Naive B cell (primary cell): ENCODE measurements at regions not wholly inside any gene's neighbourhood (a gene's known extent, or its start where the extent isn't known, plus 50 kb on each side); places are given as distances from the start of the nearest gene placed in this dataset.

Source experiments
- ATAC-seq, 2 donors: fragments of 150-1000 bp; cut with Tn5 transposase; 2 replicates each; pipeline ENCODE4 v1.10.0; 2021; ENCODE audit warnings: low read depth in 2 of 2, mild to moderate bottlenecking in 2 of 2, moderate library complexity in 2 of 2
- DNase-seq: peaks from one replicate; pipeline ENCODE4 v3.0.0; 2022
- H3K27ac Mint-ChIP-seq, 6 donors: one replicate each; pipeline ENCODE4 v1.8.0; 2020 to 2022; ENCODE audit warnings: mild to moderate bottlenecking in 6 of 6, mixed read lengths in 6 of 6, moderate library complexity in 5 of 6, inconsistent platforms in 2 of 6
- H3K27me3 Mint-ChIP-seq, 3 donors: one replicate each; pipeline ENCODE4 v1.8.0; 2021 to 2022; ENCODE audit warnings: mixed read lengths in 3 of 3, mild to moderate bottlenecking in 1 of 3
- H3K36me3 Mint-ChIP-seq, 2 donors: one replicate each; pipeline ENCODE4 v1.8.0; 2020 to 2022; ENCODE audit warnings: mixed read lengths in 2 of 2, inconsistent platforms in 1 of 2, mild to moderate bottlenecking in 1 of 2
- H3K4me1 Mint-ChIP-seq, 3 donors: one replicate each; pipeline ENCODE4 v1.8.0; 2020 to 2022; ENCODE audit warnings: mixed read lengths in 3 of 3, inconsistent platforms in 1 of 3, mild to moderate bottlenecking in 1 of 3, moderate library complexity in 1 of 3
- H3K4me3 Mint-ChIP-seq, 8 donors: one replicate each; pipeline ENCODE4 v1.8.0; 2020 to 2022; ENCODE audit warnings: mild to moderate bottlenecking in 8 of 8, mixed read lengths in 8 of 8, moderate library complexity in 8 of 8, inconsistent platforms in 2 of 8
- H3K9me3 Mint-ChIP-seq, 7 donors: one replicate each; pipeline ENCODE4 v1.8.0; 2020 to 2022; ENCODE audit warnings: mixed read lengths in 7 of 7, mild to moderate bottlenecking in 5 of 7, inconsistent platforms in 2 of 7, moderate library complexity in 1 of 7

DNA sequence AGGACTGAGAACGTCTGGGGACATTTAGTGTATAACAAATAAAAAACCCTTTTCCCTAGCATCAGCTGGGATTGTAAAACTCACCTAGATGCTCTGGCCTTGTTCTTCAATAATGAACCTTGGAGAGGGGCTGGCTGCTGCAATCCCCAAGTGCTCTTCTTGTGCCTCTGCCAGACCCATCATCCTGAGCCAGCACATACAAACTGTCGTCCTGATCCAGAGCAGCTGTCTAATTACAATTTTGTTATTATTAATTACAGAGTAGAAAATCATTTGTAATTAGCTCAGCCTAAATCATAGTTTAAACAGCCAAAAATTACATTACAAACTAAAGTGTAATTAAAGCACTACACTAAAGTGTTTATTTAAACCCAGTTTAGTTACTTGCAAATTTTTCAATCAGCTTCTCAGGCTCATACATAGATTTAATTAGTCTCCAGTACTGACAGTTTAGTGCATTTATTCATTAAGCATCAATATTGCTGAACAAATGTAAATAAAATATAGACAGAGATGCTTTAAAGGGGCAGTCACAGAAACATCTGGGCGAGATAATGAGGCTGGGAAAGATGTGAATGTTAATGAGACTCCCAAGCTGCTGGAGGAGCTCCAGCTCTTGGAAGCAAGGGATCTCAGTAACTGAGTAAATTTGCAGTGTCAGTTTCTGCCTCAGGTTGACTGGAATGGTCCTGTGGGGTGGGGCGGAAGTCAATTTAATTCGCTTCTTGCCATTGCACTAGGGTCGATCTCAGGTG, 632.3 kb upstream of the TLE4 start:
- DNase-seq (no peak), ATAC-seq (no peak)
- H3K36me3 Mint-ChIP-seq = no peaks in the 10 kb centered on the region
- no peak overlapping the region for H3K27ac Mint-ChIP-seq
- H3K27me3 Mint-ChIP-seq = peaks cover 0 to 6% (median 0%) of the 10 kb centered on the region in 3 donors
- no peak overlapping the region for H3K4me3 Mint-ChIP-seq
- H3K4me1 Mint-ChIP-seq = no peaks in the 10 kb centered on the region
- peaks cover 0 to 4% (median 0%) of the 10 kb centered on the region in 7 donors for H3K9me3 Mint-ChIP-seq

DNA sequence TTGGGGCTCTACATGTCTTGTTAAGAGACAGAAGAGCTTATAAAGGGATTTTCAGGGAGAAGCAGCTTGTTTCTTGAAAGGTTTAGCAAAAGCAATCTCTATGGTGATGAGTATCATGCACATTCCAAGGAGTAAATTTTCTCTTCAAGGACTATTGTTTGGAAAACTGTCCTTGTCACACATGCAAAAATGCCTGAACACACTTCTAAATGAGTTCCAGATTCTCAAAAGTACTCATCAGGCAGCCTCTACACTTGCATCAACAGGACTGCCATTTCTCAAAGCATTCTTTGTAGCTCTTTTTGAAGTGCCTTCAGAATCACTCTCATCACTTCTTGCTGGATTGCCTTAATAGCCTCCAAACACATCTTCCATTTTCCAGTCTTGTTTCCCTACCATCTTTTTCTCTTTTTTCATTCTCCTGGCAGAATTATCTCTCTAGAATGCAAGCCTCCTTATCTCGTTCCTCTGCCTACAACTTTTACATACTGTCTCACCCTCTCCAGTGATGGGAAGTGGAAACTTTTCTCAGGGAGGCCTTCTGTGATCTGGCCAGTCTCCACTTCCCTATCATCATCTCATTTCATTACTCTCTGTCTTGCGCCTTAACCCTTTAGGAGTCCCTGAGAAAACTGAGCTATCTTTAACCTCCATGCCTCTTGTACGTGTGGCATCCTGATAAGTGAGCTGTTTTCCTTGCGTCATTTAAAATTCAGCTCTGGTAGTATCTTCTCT, 631.5 kb upstream of the TLE4 start:
- no peak overlapping the region for H3K27ac Mint-ChIP-seq
- H3K27me3 Mint-ChIP-seq = peaks cover 0 to 6% (median 0%) of the 10 kb centered on the region in 3 donors
- no peaks in the 10 kb centered on the region for H3K36me3 Mint-ChIP-seq
- ATAC-seq = no peak
- peaks cover 0 to 4% (median 0%) of the 10 kb centered on the region in 7 donors for H3K9me3 Mint-ChIP-seq
- H3K4me3 Mint-ChIP-seq = no peak overlapping the region
- DNase-seq = no peak
- H3K4me1 Mint-ChIP-seq = no peaks in the 10 kb centered on the region

DNA sequence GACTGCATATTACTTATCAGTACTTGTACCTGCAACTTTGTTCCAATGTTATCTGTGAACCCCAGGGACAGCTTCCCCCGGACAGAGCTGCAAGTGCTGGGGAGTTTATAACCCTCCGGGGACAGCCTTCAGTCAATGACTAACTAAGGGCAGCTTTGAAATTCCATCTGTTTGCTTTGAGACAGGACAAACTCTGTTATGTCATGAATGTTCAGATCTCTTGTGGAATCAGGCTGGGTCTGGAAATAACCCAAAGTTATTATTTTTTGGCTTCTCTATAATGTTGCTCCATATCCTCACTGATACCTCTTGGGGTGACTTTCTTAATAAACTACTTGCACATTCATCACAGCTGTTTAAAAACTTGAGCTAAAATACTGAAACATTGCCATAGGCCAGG, 617.5 kb upstream of the TLE4 start:
- no peak for ATAC-seq
- Mint-ChIP-seq H3K27ac (no peak overlapping the region), H3K36me3 (peaks cover 2% of the 10 kb centered on the region in 2 donors), H3K27me3 (peaks cover 7 to 10% (median 8%) of the 10 kb centered on the region in 3 donors), H3K9me3 (peaks cover 7 to 26% (median 13%) of the 10 kb centered on the region in 7 donors), H3K4me1 (no peaks in the 10 kb centered on the region), H3K4me3 (no peak overlapping the region)
- DNase-seq = no peak

DNA sequence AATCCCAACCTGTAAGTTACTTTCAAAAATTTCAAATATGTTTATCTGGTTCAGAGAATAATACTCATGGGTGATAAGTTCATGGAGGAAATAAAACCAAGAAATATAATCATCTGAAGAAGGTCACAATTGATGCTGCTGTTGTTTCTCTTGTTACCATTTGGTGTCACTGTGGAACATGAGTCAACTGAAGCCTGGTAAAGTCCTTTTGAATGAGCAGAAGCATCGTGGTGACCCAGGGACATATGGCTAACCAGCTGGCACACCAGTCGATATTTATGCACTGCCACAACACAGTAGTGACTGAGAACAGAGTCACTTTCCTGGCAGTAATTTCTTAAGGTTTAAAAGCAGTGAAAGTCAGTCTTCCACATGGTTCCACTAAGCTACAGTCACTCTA, 612.9 kb upstream of the TLE4 start:
- H3K27ac Mint-ChIP-seq = peak overlapping the region in 1 of 6 donors; percentile 10
- no peaks in the 10 kb centered on the region for H3K4me1 Mint-ChIP-seq
- no peak for ATAC-seq
- H3K4me3 Mint-ChIP-seq = no peak overlapping the region
- no peak for DNase-seq
- H3K36me3 Mint-ChIP-seq = no peaks in the 10 kb centered on the region
- H3K27me3 Mint-ChIP-seq = peaks cover 8 to 12% (median 8%) of the 10 kb centered on the region in 3 donors
- peaks cover 7 to 28% (median 15%) of the 10 kb centered on the region in 7 donors for H3K9me3 Mint-ChIP-seq

DNA sequence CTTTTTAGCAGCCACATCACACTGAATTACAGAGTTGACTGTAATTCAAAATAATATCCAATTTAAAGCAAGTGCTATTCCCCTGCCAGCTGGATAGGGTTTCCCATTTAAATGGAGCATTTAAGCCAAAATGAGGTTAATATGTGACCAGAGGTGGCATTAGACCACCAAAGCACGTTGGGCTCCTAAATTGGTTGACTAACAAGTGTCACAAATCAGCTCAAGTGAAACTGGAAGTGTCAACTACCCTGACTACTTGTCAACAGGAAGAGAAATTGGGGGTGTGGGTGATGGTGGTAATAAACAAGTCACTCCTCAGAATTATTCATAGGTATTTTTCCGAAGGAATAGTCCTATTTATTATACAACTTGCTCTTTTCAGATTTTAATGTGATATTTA, 609.6 kb upstream of the TLE4 start:
- ATAC-seq (no peak), DNase-seq (no peak)
- Mint-ChIP-seq H3K9me3 (peaks cover 7 to 28% (median 13%) of the 10 kb centered on the region in 7 donors), H3K4me3 (no peak overlapping the region), H3K4me1 (no peaks in the 10 kb centered on the region), H3K36me3 (no peaks in the 10 kb centered on the region), H3K27me3 (peaks cover 5 to 15% (median 9%) of the 10 kb centered on the region in 3 donors), H3K27ac (no peak overlapping the region)

DNA sequence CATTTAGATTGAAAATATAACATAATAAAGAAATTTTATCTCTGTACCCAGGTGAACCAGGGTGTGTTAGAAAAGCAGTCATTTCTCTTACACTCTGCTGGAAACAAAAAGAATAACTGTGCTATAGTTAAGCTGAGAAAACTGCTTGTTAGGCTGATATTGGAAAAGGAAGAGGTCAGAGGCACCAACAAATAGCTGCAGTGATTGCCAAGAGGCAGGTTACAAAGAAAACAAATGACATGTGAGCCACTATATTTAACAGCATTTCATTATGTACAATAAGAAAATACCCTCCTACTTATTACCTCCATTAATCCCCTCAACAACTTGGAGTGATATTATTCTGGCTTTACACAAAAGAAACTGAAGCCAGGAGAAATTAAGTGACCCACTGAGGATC, 607.9 kb upstream of the TLE4 start:
- H3K9me3 Mint-ChIP-seq = peaks cover 0 to 21% (median 13%) of the 10 kb centered on the region in 7 donors
- H3K27ac Mint-ChIP-seq = no peak overlapping the region
- DNase-seq (no peak), ATAC-seq (no peak)
- no peaks in the 10 kb centered on the region for H3K4me1 Mint-ChIP-seq
- H3K27me3 Mint-ChIP-seq = peaks cover 5 to 15% (median 9%) of the 10 kb centered on the region in 3 donors
- no peaks in the 10 kb centered on the region for H3K36me3 Mint-ChIP-seq
- no peak overlapping the region for H3K4me3 Mint-ChIP-seq

DNA sequence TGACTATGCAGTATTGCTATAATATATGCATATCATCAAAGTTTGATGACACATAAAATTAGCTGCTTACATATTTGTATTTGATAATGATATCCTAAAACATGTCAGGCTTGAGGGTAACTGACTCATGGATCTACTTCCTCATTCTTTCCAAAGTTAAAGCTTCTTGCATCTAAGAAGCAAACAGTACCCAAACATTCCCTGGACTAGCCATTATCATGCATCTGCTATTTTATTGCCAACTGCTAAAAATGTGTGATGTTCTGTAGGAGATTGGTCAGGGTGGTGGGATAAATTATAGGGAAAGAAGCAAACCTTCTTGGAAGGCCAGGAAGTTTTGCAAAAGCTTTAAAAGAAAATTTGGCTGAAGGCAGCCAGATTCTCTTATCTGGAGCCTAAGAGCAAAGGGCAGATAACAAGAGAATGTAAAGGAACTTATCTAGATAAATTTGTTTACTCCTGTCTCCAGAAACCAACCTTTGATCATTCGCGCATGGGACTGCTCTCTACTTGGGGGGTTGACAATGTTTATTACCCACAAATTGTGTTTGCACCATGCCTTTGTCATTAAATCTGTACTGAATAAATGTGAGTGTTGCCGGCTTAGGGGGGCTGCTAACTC, 604.1 kb upstream of the TLE4 start:
- Mint-ChIP-seq H3K9me3 (peaks cover 0 to 4% (median 0%) of the 10 kb centered on the region in 7 donors), H3K4me1 (no peaks in the 10 kb centered on the region), H3K4me3 (no peak overlapping the region), H3K36me3 (no peaks in the 10 kb centered on the region), H3K27ac (no peak overlapping the region), H3K27me3 (peaks cover 5 to 9% (median 6%) of the 10 kb centered on the region in 3 donors)
- ATAC-seq = no peak
- no peak for DNase-seq

DNA sequence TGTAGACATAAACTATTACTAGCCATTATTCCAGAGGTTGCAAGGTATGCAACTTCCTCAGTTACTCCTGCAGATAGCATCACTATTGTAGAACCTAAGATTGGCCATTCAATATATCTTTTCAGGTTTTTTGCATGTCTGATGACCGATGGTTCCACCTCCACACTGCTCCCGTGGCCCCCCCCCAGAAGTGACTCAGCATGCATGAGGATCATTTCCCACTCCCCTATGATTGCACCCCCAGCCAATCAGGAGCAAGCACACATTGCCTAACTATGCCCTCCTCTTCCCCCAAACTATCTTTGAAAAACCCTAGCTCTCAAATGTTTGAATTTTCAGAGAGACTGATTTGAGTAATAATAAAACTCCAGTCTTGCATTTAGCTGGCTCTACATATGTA, 601.4 kb upstream of the TLE4 start:
- no peak overlapping the region for H3K4me3 Mint-ChIP-seq
- H3K27ac Mint-ChIP-seq = peak overlapping the region in 1 of 6 donors; percentile 34
- ATAC-seq = no peak

DNA sequence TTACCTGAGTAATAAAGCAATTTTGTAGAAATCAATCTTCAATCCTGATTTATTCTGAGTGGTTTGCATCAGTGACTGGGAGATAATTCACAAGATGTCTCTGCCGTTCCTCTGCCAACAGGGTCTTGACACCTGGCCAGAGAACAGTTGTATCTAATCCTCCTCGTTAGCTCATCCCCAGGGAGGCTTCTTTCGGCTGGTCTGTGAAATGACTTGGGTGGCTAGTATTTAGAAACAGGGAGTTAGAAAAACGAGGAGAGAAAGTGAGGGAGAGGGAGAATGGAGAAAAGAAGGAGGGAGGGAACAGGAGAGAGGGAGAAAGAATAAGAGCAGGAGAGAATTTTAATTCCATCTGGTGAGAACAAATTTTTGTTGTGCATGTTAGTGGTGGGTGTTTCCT, 600.2 kb upstream of the TLE4 start:
- no peaks in the 10 kb centered on the region for H3K4me1 Mint-ChIP-seq
- no peak for ATAC-seq
- H3K9me3 Mint-ChIP-seq = peaks cover 0 to 3% (median 0%) of the 10 kb centered on the region in 7 donors
- DNase-seq = no peak
- no peak overlapping the region for H3K4me3 Mint-ChIP-seq
- no peak overlapping the region for H3K27ac Mint-ChIP-seq
- H3K36me3 Mint-ChIP-seq = no peaks in the 10 kb centered on the region
- H3K27me3 Mint-ChIP-seq = no peaks in the 10 kb centered on the region

More for the DNA sequence above, 601.4 kb upstream of the TLE4 start:
- no peaks in the 10 kb centered on the region for H3K36me3 Mint-ChIP-seq
- peaks cover 0 to 5% (median 3%) of the 10 kb centered on the region in 3 donors for H3K27me3 Mint-ChIP-seq
- H3K4me1 Mint-ChIP-seq = no peaks in the 10 kb centered on the region
- H3K9me3 Mint-ChIP-seq = peaks cover 0 to 4% (median 0%) of the 10 kb centered on the region in 7 donors
- no peak for DNase-seq

DNA sequence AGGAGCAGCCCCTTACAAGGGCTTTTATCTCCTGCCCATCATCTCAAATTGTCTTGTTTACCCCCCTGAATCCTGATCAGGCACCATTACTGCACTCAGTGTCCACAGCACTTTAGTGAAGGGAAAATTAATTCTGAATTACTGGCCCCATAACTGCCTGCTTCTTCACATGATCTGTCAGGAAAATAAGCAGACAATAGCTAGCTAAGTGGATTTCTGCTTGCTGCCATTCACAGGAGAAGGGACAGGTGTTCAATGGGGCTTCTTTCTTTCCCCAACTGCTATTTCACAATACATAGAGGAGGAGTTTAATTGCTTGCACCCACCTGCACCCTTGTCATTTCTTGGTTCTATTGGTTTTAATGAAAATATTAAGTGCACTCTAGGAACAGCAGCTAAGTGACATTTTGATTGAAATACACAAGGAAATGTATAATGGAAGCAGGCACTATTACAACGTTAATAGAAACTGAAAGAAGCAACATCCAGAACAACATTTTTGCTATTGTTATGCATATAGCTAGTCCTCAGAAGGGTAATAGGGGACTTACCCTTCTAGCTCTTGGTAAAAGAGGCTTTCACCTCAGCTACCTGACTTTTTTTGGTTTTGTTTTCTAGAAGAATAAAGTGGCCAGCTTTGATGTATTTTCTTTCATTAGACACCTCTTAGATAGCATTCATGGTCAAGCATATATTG, 599.3 kb upstream of the TLE4 start:
- Mint-ChIP-seq H3K36me3 (no peaks in the 10 kb centered on the region), H3K4me3 (no peak overlapping the region), H3K9me3 (peaks cover 0 to 2% (median 0%) of the 10 kb centered on the region in 7 donors), H3K27ac (no peak overlapping the region), H3K27me3 (peaks cover 0 to 3% (median 0%) of the 10 kb centered on the region in 3 donors), H3K4me1 (no peaks in the 10 kb centered on the region)
- ATAC-seq (no peak), DNase-seq (no peak)

DNA sequence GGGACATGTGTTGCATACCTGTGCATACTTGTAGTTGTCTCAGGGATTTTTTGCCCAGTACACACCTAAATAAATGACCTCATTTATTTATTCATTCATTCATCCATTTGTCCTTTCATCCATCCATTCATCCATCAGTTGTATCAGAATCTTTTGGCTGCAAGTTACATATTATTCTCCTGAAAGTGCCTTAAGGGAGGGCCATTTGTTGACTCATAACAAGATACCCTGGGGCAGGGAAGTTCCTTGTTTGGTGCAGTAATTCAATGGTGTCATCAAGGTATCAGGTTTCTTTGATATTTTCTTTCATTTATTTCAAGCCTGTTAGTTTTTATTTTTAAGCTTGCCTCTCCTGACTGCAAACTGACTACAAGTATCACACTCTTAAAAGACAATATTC, 597.9 kb upstream of the TLE4 start:
- Mint-ChIP-seq H3K36me3 (no peaks in the 10 kb centered on the region), H3K4me3 (no peak overlapping the region), H3K9me3 (peaks cover 0 to 4% (median 0%) of the 10 kb centered on the region in 7 donors), H3K27ac (no peak overlapping the region), H3K4me1 (no peaks in the 10 kb centered on the region), H3K27me3 (peaks cover 0 to 3% (median 0%) of the 10 kb centered on the region in 3 donors)
- no peak for ATAC-seq
- no peak for DNase-seq

DNA sequence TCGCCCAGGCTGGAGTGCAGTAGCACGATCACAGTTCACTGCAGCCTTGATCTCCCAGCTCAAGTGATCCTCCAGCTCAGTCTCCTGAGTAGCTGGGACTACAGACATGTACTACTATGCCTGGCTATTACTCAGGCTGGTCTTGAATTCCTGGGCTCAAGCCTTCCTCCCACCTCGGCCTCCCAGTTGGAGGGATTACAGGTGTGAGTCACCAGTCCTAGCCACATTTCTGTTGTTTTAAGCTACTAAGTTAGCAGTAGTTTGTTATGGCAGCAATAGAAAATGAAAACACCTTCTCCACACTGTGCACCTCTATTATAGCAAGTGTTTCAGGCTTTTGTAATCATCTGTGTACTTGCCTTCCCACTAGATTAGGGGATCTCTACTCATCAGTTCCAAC, 588.9 kb upstream of the TLE4 start:
- peaks cover 0 to 13% (median 8%) of the 10 kb centered on the region in 3 donors for H3K27me3 Mint-ChIP-seq
- no peak overlapping the region for H3K4me3 Mint-ChIP-seq
- peaks cover 0 to 12% (median 0%) of the 10 kb centered on the region in 7 donors for H3K9me3 Mint-ChIP-seq
- DNase-seq (no peak), ATAC-seq (no peak)
- no peaks in the 10 kb centered on the region for H3K4me1 Mint-ChIP-seq
- H3K27ac Mint-ChIP-seq = no peak overlapping the region
- H3K36me3 Mint-ChIP-seq = no peaks in the 10 kb centered on the region

DNA sequence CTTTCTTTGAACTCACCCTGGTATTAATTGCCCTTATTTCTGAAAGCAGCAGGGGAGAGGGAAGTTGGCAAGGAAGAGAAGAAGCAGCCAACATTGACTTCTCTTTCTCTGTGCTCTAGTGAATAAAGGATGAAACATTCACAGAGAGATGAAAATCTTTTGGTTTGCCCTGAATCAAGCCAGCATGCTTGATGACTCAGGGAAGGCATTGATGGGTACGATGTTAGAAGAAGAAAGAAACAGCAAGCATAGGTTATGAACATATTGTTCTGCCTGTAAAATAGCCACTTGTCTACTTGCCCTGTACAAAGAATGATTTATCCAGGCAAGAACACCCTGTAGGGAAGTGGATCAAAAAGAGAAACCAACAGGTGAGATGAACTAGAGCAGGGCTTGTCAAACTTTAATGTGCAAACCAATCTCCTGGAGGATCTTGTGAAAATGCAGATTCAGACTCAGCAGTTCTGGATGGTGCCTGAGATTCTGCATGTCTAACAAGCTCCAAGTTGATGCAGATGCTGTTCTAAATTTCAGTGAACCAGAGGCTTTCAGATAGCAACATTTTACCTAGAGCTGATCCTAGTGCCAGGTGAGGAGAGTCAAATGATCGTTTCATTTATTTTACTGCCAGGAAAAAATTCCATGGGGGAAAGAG, 586.6 kb upstream of the TLE4 start:
- H3K27me3 Mint-ChIP-seq = peaks cover 0 to 13% (median 8%) of the 10 kb centered on the region in 3 donors
- no peak overlapping the region for H3K4me3 Mint-ChIP-seq
- no peaks in the 10 kb centered on the region for H3K9me3 Mint-ChIP-seq
- no peaks in the 10 kb centered on the region for H3K4me1 Mint-ChIP-seq
- H3K27ac Mint-ChIP-seq = no peak overlapping the region
- DNase-seq (no peak), ATAC-seq (no peak)
- no peaks in the 10 kb centered on the region for H3K36me3 Mint-ChIP-seq
